A673 (cell line): ENCODE measurements at regions not wholly inside any gene's neighbourhood (a gene's known extent, or its start where the extent isn't known, plus 50 kb on each side); places are given as distances from the start of the nearest gene placed in this dataset.

ENCODE experiments used
- CTCF ChIP-seq: fragments of 300-800, 200-600 bp; sonication (generic); conservative IDR thresholded peaks from 2 replicates; pipeline ENCODE4 v1.5.1; 2017; ENCODE audit warnings: low read depth, mild to moderate bottlenecking, antibody characterized with exemption, low read length, moderate library complexity, mixed read lengths
- EZH2 ChIP-seq: fragments of 200-600 bp; sonication (generic); IDR thresholded peaks from 2 replicates; pipeline ENCODE4 v1.6.1; 2017; ENCODE audit warnings: borderline replicate concordance, low read depth, mild to moderate bottlenecking, mixed read lengths, antibody characterized with exemption, low read length; ENCODE audit not compliant: poor library complexity, severe bottlenecking

GRCh38 chr9:74407166-74407565 lies 90.0 kb upstream of the RORB start:
- TF ChIP-seq CTCF (no peak), EZH2 (no peak)
